ENCODE measurements at regions not wholly inside any gene's neighbourhood (a gene's known extent, or its start where the extent isn't known, plus 50 kb on each side); places are given as distances from the start of the nearest gene placed in this dataset.

GRCh38 chr16:80039777-80040176 is 439.2 kb upstream of the MAF start:
- H2AFZ ChIP-seq (ENCODE audit: low read length) = no peak overlapping the region
- H3K27ac Mint-ChIP-seq = no peak overlapping the region
- no peak overlapping the region for H4K8ac ChIP-seq (replicated peaks; ENCODE audit: insufficient read length, low read depth, low read length)
- H3K27ac ChIP-seq (ENCODE audit: insufficient read length, low read depth, low read length) = no peak overlapping the region
- no peak overlapping the region for H2BK12ac ChIP-seq (ENCODE audit: insufficient read length, low read depth, low read length)
- no peak overlapping the region for H3K18ac ChIP-seq (ENCODE audit: insufficient read length, low read depth, low read length)
- H2BK120ac ChIP-seq (ENCODE audit: low read depth, low read length, poor library complexity, severe bottlenecking) = no peak overlapping the region
- no CpG with 5 or more reads among the region's 2 CpGs for WGBS (ENCODE audit: extremely low coverage, insufficient read length, low lambda C conversion rate)
- H4K91ac ChIP-seq (ENCODE audit: insufficient read length, low read depth, low read length) = no peak overlapping the region
- H2BK15ac ChIP-seq (ENCODE audit: low read depth, low read length) = no peak overlapping the region
- H3K23me2 ChIP-seq (ENCODE audit: insufficient read length, low read depth, low read length, poor library complexity, severe bottlenecking) = no peaks in the 10 kb centered on the region
- no peaks in the 10 kb centered on the region for H3K36me3 Mint-ChIP-seq (ENCODE audit: insufficient read depth in 1 of 3, low read depth in 3 of 3)
- no peak for DNase-seq
- H3K9ac ChIP-seq (ENCODE audit: extremely low read depth, insufficient read length, low read length) = no peak overlapping the region
- no peaks in the 10 kb centered on the region for H3K9me3 ChIP-seq (ENCODE audit: control insufficient read depth, low read depth, low read length)
- 0 out of 4 replicates have a peak, but pooled peaks cover 0 to 7% of the 10 kb centered on the region in 2 experiments for H3K4me1 Mint-ChIP-seq
- no peaks in the 10 kb centered on the region for H3K79me2 ChIP-seq (ENCODE audit: insufficient read depth, low read length)
- no peak for TF ChIP-seq CTCF (conservative IDR thresholded peaks at IDR 0.05)
- H3K4me3 Mint-ChIP-seq = no peak overlapping the region
- no peak overlapping the region for H3K23ac ChIP-seq (ENCODE audit: insufficient read length, low read depth, low read length)
- H3K4me1 ChIP-seq (ENCODE audit: insufficient read depth, low read length) = no peaks in the 10 kb centered on the region
- H3K4ac ChIP-seq (ENCODE audit: low read depth, low read length) = no peak overlapping the region
- H2AK5ac ChIP-seq (ENCODE audit: insufficient read length, low read length) = no peak overlapping the region
- H3K27me3 ChIP-seq (ENCODE audit: insufficient read depth, low read length) = no peaks in the 10 kb centered on the region
- no peak overlapping the region for H2BK5ac ChIP-seq (ENCODE audit: insufficient read length, low read length)
- no peak overlapping the region for H3K56ac ChIP-seq (ENCODE audit: insufficient read length, low read depth, low read length)
- H3K27me3 Mint-ChIP-seq (ENCODE audit: low read depth) = peaks cover 13% of the 10 kb centered on the region
- no peaks in the 10 kb centered on the region for H4K20me1 ChIP-seq (ENCODE audit: control insufficient read depth, insufficient read depth, insufficient read length)
- no peaks in the 10 kb centered on the region for H3K79me1 ChIP-seq (ENCODE audit: insufficient read depth, low read depth, low read length, poor library complexity, severe bottlenecking)
- peaks cover 2 to 3% of the 10 kb centered on the region in 2 experiments; a peak in 2 of 5 replicates for H3K9me3 Mint-ChIP-seq
- no peak overlapping the region for H4K5ac ChIP-seq (ENCODE audit: insufficient read length, low read depth, low read length)
- H3K14ac ChIP-seq (ENCODE audit: insufficient read depth, low read length) = no peak overlapping the region
- no peak overlapping the region for H2BK20ac ChIP-seq (ENCODE audit: low read depth, low read length, poor library complexity, severe bottlenecking)
- H3T11ph ChIP-seq (ENCODE audit: low read length) = no peak overlapping the region
- H3K4me2 ChIP-seq (ENCODE audit: insufficient read depth, insufficient read length, low read length) = no peak overlapping the region

Measured in H9 (cell line).